ENCODE measurements at regions not wholly inside any gene's neighbourhood (a gene's known extent, or its start where the extent isn't known, plus 50 kb on each side); places are given as distances from the start of the nearest gene placed in this dataset.

GRCh38 chr3:55158345-55158744 is 230.5 kb upstream of the LRTM1 start:
- no peak for TF ChIP-seq CTCF (IDR thresholded peaks at IDR 0.05)
- H3K36me3 ChIP-seq, result no peaks in the 10 kb centered on the region
- no peak overlapping the region for H3K4me3 ChIP-seq
- intact Hi-C loops (cut with DNase I), result no loop called here
- H3K27ac ChIP-seq, result no peak overlapping the region
- DNase-seq (no peak), ATAC-seq (no peak)
- no peaks in the 10 kb centered on the region for H3K4me1 ChIP-seq
- no peaks in the 10 kb centered on the region for H3K9me3 ChIP-seq
- H3K27me3 ChIP-seq (ENCODE audit: low read depth), result no peaks in the 10 kb centered on the region

- intact Hi-C loops (cut with DNase I), result no loop called here
Measured at GRCh38 chr3:55157731-55158130, 229.9 kb upstream of the LRTM1 start.

GRCh38 chr3:55156851-55157650 is 229.2 kb upstream of the LRTM1 start:
- Histone ChIP-seq H3K36me3 (no peaks in the 10 kb centered on the region), H3K9me3 (no peaks in the 10 kb centered on the region), H3K27me3 (ENCODE audit: low read depth) (no peaks in the 10 kb centered on the region), H3K27ac (no peak overlapping the region), H3K4me1 (no peaks in the 10 kb centered on the region), H3K4me3 (no peak overlapping the region)
- intact Hi-C loops (cut with DNase I), result no loop called here
- TF ChIP-seq CTCF (IDR thresholded peaks at IDR 0.05), result no peak
- DNase-seq (no peak), ATAC-seq (no peak)

More at GRCh38 chr3:55157731-55158130, 229.9 kb upstream of the LRTM1 start:
- Histone ChIP-seq H3K4me1 (no peaks in the 10 kb centered on the region), H3K27me3 (ENCODE audit: low read depth) (no peaks in the 10 kb centered on the region), H3K27ac (no peak overlapping the region), H3K4me3 (no peak overlapping the region), H3K9me3 (no peaks in the 10 kb centered on the region), H3K36me3 (no peaks in the 10 kb centered on the region)
- TF ChIP-seq CTCF (IDR thresholded peaks at IDR 0.05), result no peak
- ATAC-seq, result no peak
- no peak for DNase-seq

- no peak for TF ChIP-seq CTCF (IDR thresholded peaks at IDR 0.05)
- no peaks in the 10 kb centered on the region for H3K4me1 ChIP-seq
- no peaks in the 10 kb centered on the region for H3K27me3 ChIP-seq (ENCODE audit: low read depth)
- H3K9me3 ChIP-seq, result no peaks in the 10 kb centered on the region
- intact Hi-C loops (cut with DNase I), result no loop called here
- H3K4me3 ChIP-seq, result no peak overlapping the region
- ATAC-seq (no peak), DNase-seq (no peak)
- no peak overlapping the region for H3K27ac ChIP-seq
- no peaks in the 10 kb centered on the region for H3K36me3 ChIP-seq
Measured at GRCh38 chr3:55147856-55148720, 220.2 kb upstream of the LRTM1 start.

DNA sequence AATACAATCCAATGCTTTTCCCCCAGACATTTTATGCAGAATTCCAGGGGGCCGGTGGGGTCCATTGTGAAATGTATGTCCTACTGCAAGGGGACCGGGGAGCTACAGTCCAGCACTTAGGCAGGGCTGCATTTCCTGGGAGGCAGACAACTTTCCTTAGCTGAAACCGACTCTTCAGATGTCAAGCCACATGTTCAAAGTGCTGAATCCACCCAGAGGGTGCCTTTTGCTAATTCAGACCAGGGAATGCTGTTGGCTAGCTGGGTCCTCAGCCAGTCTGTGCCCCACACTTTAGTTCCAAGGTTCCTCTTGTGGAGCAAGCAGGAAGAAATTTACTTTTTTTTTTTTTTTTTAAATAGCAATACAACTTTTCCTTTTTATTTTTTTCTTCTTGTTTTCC is 219.5 kb upstream of the LRTM1 start:
- no peak overlapping the region for H3K27ac ChIP-seq
- ATAC-seq, result no peak

More for the DNA sequence above, 219.5 kb upstream of the LRTM1 start:
- TF ChIP-seq CTCF (IDR thresholded peaks at IDR 0.05), result no peak
- no peaks in the 10 kb centered on the region for H3K27me3 ChIP-seq (ENCODE audit: low read depth)
- no peak for DNase-seq
- no peaks in the 10 kb centered on the region for H3K9me3 ChIP-seq
- H3K4me3 ChIP-seq, result no peak overlapping the region
- intact Hi-C loops (cut with DNase I), result no loop called here
- no peaks in the 10 kb centered on the region for H3K4me1 ChIP-seq
- no peaks in the 10 kb centered on the region for H3K36me3 ChIP-seq
